ENCODE measurements at regions not wholly inside any gene's neighbourhood (a gene's known extent, or its start where the extent isn't known, plus 50 kb on each side); places are given as distances from the start of the nearest gene placed in this dataset.
"Not testable (repeated sequence)": the region's sequence is repeated elsewhere in the genome, so short reads cannot be mapped to it uniquely, and the experiment has no call there.

DNA sequence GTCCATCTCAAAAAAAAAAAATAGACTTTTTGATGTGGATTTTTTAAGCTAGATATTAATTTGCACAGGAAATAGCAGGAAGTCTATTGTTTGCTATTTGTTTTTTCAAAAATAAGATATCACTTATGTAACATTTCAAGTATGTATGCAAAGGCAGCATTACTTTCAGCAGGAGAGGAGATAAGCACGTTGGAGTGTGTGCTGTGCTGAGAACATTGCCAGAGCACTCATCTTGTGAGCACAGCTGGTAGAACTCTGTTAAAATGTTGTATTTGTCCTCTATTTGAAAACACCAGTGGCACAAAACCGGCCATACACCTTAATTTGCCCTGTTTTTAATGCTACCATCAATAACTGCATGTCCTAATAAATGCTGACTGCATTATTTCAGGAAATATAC lies 1061.9 kb upstream of the CDH18 start:
- no peak overlapping the region for H3K27ac ChIP-seq
- H3K9me3 ChIP-seq, result no peaks in the 10 kb centered on the region
- no peaks in the 10 kb centered on the region for H3K27me3 ChIP-seq
- H3K4me1 ChIP-seq (ENCODE audit: control insufficient read depth in 1 of 2, insufficient read depth in 1 of 2, low read depth in 1 of 2, low read length in 1 of 2), result no peaks in the 10 kb centered on the region
- TF ChIP-seq, protein P1, sequence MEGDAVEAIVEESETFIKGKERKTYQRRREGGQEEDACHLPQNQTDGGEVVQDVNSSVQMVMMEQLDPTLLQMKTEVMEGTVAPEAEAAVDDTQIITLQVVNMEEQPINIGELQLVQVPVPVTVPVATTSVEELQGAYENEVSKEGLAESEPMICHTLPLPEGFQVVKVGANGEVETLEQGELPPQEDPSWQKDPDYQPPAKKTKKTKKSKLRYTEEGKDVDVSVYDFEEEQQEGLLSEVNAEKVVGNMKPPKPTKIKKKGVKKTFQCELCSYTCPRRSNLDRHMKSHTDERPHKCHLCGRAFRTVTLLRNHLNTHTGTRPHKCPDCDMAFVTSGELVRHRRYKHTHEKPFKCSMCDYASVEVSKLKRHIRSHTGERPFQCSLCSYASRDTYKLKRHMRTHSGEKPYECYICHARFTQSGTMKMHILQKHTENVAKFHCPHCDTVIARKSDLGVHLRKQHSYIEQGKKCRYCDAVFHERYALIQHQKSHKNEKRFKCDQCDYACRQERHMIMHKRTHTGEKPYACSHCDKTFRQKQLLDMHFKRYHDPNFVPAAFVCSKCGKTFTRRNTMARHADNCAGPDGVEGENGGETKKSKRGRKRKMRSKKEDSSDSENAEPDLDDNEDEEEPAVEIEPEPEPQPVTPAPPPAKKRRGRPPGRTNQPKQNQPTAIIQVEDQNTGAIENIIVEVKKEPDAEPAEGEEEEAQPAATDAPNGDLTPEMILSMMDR (IDR thresholded peaks at IDR 0.05), result no peak
- H3K4me3 ChIP-seq (ENCODE audit: low read depth in 1 of 2, low read length in 1 of 2), result no peak overlapping the region
- no peaks in the 10 kb centered on the region for H3K36me3 ChIP-seq

DNA sequence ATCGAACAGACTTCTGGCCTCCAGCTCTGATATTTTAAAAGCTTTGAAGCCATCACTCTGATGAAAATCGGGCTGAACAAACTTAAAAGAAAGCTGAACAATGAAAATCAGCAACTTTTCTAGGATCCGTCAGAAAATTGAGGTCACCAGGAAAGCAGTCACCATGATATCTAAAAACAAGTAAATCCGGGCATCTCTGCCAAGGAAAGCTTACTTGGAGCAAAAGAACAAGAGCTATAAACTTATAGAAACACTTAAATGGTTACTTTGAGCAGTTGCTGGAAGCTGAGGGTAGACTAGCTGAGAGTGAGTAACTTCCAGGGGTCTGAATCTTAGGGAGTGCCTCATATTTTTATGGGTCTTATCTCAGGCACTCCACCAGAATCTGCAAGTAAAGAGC lies 1043.0 kb upstream of the CDH18 start:
- H3K27me3 ChIP-seq, result no peaks in the 10 kb centered on the region
- no peaks in the 10 kb centered on the region for H3K36me3 ChIP-seq
- no peaks in the 10 kb centered on the region for H3K4me1 ChIP-seq (ENCODE audit: control insufficient read depth in 1 of 2, insufficient read depth in 1 of 2, low read depth in 1 of 2, low read length in 1 of 2)
- no peak overlapping the region for H3K27ac ChIP-seq
- TF ChIP-seq, protein P1 (IDR thresholded peaks at IDR 0.05), result no peak
- no peak overlapping the region for H3K4me3 ChIP-seq (ENCODE audit: low read depth in 1 of 2, low read length in 1 of 2)
- no peaks in the 10 kb centered on the region for H3K9me3 ChIP-seq

DNA sequence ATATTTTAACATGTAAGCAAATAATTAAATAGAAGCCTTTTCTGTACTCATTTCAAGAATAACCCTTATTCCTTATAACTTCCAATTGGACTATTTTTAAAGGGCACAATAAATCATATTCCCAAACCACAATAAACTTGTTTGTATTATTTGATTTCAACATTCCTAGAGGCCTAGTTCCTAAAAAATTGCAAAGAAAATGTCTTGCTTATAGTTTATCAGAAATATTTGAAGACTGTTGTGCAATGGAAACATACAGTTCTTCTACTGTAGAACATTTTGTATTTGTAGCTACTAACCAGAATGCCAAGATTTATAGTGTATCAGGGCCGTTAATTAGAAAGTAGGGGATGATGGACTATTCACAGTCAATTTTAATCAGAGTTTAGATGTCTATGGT lies 1037.0 kb upstream of the CDH18 start:
- Histone ChIP-seq H3K27ac (no peak overlapping the region), H3K36me3 (no peaks in the 10 kb centered on the region)
- TF ChIP-seq, protein P1 (IDR thresholded peaks at IDR 0.05), result no peak

DNA sequence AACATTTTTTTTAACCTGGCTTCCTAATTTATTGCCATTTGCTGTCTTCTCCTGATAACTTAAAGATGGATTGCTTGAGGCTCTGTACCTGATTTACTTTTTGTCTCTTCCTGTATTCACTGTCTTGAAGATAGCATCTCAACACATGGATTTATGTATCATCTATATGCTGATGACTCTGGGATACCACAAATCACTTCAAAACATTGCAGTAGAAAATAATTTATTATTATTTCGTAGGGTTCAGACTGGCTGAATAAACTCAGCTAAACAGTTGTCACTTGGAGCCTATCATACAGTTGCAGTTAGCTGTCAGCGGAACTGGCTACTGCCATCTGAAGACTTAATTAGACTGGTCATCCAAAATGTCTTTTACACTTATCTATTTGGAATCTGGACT lies 1025.2 kb upstream of the CDH18 start:
- H3K9me3 ChIP-seq, result no peaks in the 10 kb centered on the region
- TF ChIP-seq, protein P1 (IDR thresholded peaks at IDR 0.05), result no peak
- no peaks in the 10 kb centered on the region for H3K4me1 ChIP-seq (ENCODE audit: control insufficient read depth in 1 of 2, insufficient read depth in 1 of 2, low read depth in 1 of 2, low read length in 1 of 2)
- H3K27ac ChIP-seq, result no peak overlapping the region
- no peak overlapping the region for H3K4me3 ChIP-seq (ENCODE audit: low read depth in 1 of 2, low read length in 1 of 2)
- no peaks in the 10 kb centered on the region for H3K27me3 ChIP-seq
- H3K36me3 ChIP-seq, result no peaks in the 10 kb centered on the region

More for the DNA sequence above, 1037.0 kb upstream of the CDH18 start:
- Histone ChIP-seq H3K4me1 (ENCODE audit: control insufficient read depth in 1 of 2, insufficient read depth in 1 of 2, low read depth in 1 of 2, low read length in 1 of 2) (no peaks in the 10 kb centered on the region), H3K9me3 (peaks cover 4% of the 10 kb centered on the region), H3K4me3 (ENCODE audit: low read depth in 1 of 2, low read length in 1 of 2) (no peak overlapping the region), H3K27me3 (no peaks in the 10 kb centered on the region)

DNA sequence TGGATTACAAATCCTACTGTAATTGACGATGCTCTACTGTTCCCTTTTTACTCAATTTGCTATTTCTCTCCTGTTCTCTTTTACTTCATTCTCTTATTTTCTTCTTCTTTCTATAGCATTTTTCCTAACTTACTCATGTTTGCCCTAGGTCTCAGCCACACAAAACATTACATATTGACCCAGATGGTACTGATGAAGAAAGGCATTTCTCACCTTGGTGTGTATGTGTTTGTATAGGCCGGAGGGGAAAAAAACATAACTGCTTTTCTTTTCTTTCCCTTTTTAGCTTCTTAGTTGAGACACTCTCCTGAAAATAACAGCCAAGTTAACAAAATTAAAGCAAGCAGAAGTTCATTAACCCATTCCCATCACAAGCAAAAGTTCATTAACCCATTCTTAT lies 1019.8 kb upstream of the CDH18 start:
- Histone ChIP-seq H3K27me3 (no peaks in the 10 kb centered on the region), H3K36me3 (no peaks in the 10 kb centered on the region), H3K9me3 (no peaks in the 10 kb centered on the region), H3K4me1 (ENCODE audit: control insufficient read depth in 1 of 2, insufficient read depth in 1 of 2, low read depth in 1 of 2, low read length in 1 of 2) (no peaks in the 10 kb centered on the region), H3K4me3 (ENCODE audit: low read depth in 1 of 2, low read length in 1 of 2) (no peak overlapping the region), H3K27ac (no peak overlapping the region)
- TF ChIP-seq, protein P1 (IDR thresholded peaks at IDR 0.05), result no peak

DNA sequence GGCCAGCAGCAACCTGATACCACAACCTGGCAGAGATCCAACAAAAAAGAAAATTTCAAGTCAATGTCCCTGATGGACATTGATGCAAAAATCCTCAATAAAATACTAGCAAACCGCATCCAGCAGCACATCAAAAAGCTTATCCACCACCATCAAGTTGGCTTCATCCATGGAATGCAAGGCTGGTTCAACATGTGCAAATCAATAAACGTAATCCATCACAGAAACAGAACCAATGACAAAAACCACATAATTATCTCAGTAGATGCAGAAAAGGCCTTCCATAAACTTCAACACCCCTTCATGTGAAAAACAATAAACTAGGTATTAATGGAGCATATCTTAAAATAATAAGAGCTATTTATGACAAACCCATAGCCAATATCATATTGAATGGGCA lies 1000.9 kb upstream of the CDH18 start:
- H3K4me3 ChIP-seq (ENCODE audit: low read depth in 1 of 2, low read length in 1 of 2); H3K4me1 ChIP-seq (ENCODE audit: control insufficient read depth in 1 of 2, insufficient read depth in 1 of 2, low read depth in 1 of 2, low read length in 1 of 2); H3K36me3 ChIP-seq; H3K27ac ChIP-seq; H3K27me3 ChIP-seq; H3K9me3 ChIP-seq: not testable (repeated sequence)
